Naive thymus-derived CD8-positive, alpha-beta T cell (primary cell): ENCODE measurements at regions not wholly inside any gene's neighbourhood (a gene's known extent, or its start where the extent isn't known, plus 50 kb on each side); places are given as distances from the start of the nearest gene placed in this dataset.

Experiments used
- ATAC-seq, 2 donors: fragments of 150-1000 bp; cut with Tn5 transposase in 1 of 2; sonication (Bioruptor Pico), chemical (Tn5 transposase) in 1 of 2; 1 replicate in 1 of 2; 2 replicates in 1 of 2; pipeline ENCODE4 v1.10.0; 2021; ENCODE audit warnings: mild to moderate bottlenecking in 2 of 2, moderate library complexity in 2 of 2
- POLR2A ChIA-PET: fragments of 350-600 bp; sonication (Branson Sonifier 250); formaldehyde crosslinking; loops from one replicate; lab custom pipeline; 2021; ENCODE audit warnings: antibody characterized with exemption; lab: Charles Lee
- DNase-seq, 10 donors: peaks; one replicate each; pipeline versions ENCODE4 v3.0.0 to v3.0.0-alpha.2; 2020 to 2022
- H3K27ac Mint-ChIP-seq, 10 donors: one replicate each; pipeline ENCODE4 v1.8.0; 2020 to 2022; ENCODE audit warnings: mild to moderate bottlenecking in 10 of 10, mixed read lengths in 10 of 10, moderate library complexity in 4 of 10, inconsistent platforms in 1 of 10
- H3K27me3 Mint-ChIP-seq, 5 donors: one replicate each; pipeline ENCODE4 v1.8.0; 2021 to 2022; ENCODE audit warnings: mixed read lengths in 5 of 5
- H3K36me3 Mint-ChIP-seq, 3 donors: one replicate each; pipeline ENCODE4 v1.8.0; 2020 to 2022; ENCODE audit warnings: mixed read lengths in 3 of 3, mild to moderate bottlenecking in 2 of 3, inconsistent platforms in 1 of 3
- H3K4me1 Mint-ChIP-seq, 4 donors: one replicate each; pipeline ENCODE4 v1.8.0; 2021 to 2022; ENCODE audit warnings: mixed read lengths in 4 of 4
- H3K4me3 Mint-ChIP-seq, 10 donors: one replicate each; pipeline ENCODE4 v1.8.0; 2020 to 2022; ENCODE audit warnings: mild to moderate bottlenecking in 10 of 10, mixed read lengths in 10 of 10, moderate library complexity in 6 of 10, inconsistent platforms in 1 of 10
- H3K9me3 Mint-ChIP-seq, 9 donors: one replicate each; pipeline ENCODE4 v1.8.0; 2020 to 2022; ENCODE audit warnings: mixed read lengths in 9 of 9, mild to moderate bottlenecking in 3 of 9, inconsistent platforms in 1 of 9, moderate library complexity in 1 of 9

DNA sequence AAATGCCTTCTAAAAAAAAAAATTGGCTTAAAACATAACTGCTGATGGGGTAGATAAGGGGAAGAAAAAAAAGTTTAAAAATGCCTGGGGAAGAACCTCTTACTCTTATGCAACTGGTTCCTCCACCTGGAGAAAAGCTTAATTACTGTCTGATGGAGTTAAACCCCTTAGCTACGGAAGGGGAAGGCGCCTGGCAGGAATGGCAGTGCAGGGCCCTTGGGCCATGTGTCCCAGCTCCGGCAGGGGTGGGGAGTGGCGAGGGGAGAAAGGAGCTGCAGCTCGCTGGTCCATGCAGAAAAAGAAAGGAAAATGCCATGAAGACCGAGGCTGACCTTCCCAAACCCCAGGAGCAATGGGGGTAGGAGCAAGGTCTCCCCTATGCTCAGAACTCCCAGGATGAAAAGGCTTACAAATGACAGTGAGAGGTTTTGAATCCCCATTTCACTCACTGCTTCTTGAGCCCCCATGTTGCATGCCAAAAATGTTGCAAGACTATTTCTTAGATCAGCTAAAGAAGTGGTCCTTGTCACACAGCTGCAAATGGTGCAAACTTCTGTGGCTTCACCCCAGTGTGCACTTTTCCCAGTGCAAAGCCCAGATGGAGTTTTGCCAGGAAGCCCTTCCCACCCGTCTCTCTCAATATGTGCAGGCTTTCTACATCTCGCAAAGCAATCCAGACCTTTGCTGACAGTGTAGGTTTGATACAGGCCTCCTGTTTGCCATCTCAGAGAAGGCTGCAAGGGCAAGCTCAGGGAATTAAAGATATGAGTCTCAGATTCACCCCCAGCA is 204.8 kb upstream of the CT83 start:
- POLR2A ChIA-PET, result no interaction called here
- Mint-ChIP-seq H3K27ac (no peak overlapping the region), H3K4me3 (no peak overlapping the region), H3K4me1 (no peaks in the 10 kb centered on the region), H3K36me3 (no peaks in the 10 kb centered on the region), H3K27me3 (no peaks in the 10 kb centered on the region), H3K9me3 (peaks cover 0 to 2% (median 0%) of the 10 kb centered on the region in 9 donors)
- no peak for DNase-seq
- no peak for ATAC-seq

GRCh38 chrX:116657071-116657470 is 194.3 kb upstream of the CT83 start:
- Mint-ChIP-seq H3K4me1 (no peaks in the 10 kb centered on the region), H3K27ac (no peak overlapping the region), H3K9me3 (peaks cover 0 to 13% (median 0%) of the 10 kb centered on the region in 9 donors), H3K27me3 (no peaks in the 10 kb centered on the region), H3K4me3 (no peak overlapping the region), H3K36me3 (peaks cover 0 to 5% (median 0%) of the 10 kb centered on the region in 3 donors)
- ATAC-seq, result no peak
- POLR2A ChIA-PET, result no interaction called here
- DNase-seq, result no peak

DNA sequence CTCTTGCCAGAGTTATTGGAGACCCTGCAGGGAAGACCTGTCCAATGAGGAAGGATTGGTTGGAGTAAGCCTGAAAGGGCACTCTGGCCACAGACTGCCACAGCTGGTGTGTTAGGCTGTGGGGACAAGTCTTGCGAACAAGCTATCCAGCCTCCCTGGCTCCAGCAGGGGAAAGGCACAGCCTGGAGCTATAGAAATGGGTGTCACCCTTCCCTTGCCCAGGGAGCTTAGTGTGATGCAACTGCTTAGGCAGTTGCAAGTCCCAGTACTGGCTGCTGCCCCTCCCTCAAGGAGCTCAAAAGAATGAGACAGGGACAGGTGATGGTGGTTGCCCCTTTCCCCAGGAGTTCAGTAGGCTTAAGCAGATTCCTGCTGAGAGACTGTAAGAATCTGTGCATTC is 165.7 kb upstream of the CT83 start:
- Mint-ChIP-seq H3K9me3 (peaks cover 0 to 11% (median 0%) of the 10 kb centered on the region in 9 donors), H3K4me1 (no peaks in the 10 kb centered on the region), H3K36me3 (no peaks in the 10 kb centered on the region), H3K27ac (no peak overlapping the region), H3K4me3 (no peak overlapping the region), H3K27me3 (no peaks in the 10 kb centered on the region)
- no peak for DNase-seq
- no peak for ATAC-seq
- POLR2A ChIA-PET, result no interaction called here

GRCh38 chrX:116618546-116618945 is 155.8 kb upstream of the CT83 start:
- H3K4me1 Mint-ChIP-seq, result no peaks in the 10 kb centered on the region
- ATAC-seq (no peak), DNase-seq (no peak)
- no peaks in the 10 kb centered on the region for H3K27me3 Mint-ChIP-seq
- H3K9me3 Mint-ChIP-seq, result peaks cover 0 to 4% (median 0%) of the 10 kb centered on the region in 9 donors
- POLR2A ChIA-PET, result no interaction called here
- no peaks in the 10 kb centered on the region for H3K36me3 Mint-ChIP-seq
- no peak overlapping the region for H3K27ac Mint-ChIP-seq
- H3K4me3 Mint-ChIP-seq, result no peak overlapping the region

DNA sequence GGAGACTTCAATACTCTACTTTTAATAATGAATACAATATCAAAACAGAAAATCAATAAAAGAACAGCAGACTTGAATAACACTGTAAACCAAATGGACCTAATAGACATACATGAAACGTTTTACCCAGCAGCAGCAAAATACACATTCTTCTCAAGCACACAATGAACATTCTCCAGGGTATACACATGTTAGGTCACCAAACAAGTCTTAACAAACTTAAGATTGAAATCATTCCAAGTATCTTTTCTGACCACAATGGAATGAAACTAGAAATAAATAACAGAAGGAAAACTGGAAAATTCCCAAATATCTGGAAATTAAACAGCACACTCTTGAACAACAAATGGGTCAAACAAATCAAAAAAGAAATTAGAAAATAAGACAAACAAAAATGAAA is 145.0 kb upstream of the CT83 start:
- H3K4me1 Mint-ChIP-seq, result no peaks in the 10 kb centered on the region
- H3K4me3 Mint-ChIP-seq, result no peak overlapping the region
- POLR2A ChIA-PET, result no interaction called here
- H3K27me3 Mint-ChIP-seq, result no peaks in the 10 kb centered on the region
- DNase-seq (no peak), ATAC-seq (no peak)
- peaks cover 0 to 9% (median 0%) of the 10 kb centered on the region in 9 donors for H3K9me3 Mint-ChIP-seq
- no peaks in the 10 kb centered on the region for H3K36me3 Mint-ChIP-seq
- H3K27ac Mint-ChIP-seq, result no peak overlapping the region

DNA sequence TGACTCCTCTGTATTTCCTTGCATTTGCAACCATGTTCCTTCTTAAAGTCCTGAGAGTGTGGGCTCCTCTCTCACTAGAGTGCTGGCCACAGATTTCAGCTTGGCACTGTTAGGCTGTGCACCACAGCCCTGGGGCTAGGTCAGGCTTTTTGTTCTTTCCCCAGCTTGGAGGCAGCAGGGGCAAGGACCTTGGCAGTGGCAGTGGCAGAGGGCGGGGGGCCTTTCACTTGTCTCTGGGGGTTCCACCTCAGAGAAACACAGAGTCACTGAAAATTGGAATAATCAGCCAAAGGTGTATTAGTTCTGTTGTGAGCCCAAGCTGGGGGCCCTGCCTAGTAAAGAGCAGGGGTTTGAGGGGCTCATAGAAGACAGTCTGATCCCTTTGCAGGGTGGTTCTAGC is 142.8 kb upstream of the CT83 start:
- POLR2A ChIA-PET, result no interaction called here
- no peak for ATAC-seq
- no peaks in the 10 kb centered on the region for H3K36me3 Mint-ChIP-seq

GRCh38 chrX:116596010-116596409 is 133.2 kb upstream of the CT83 start:
- Mint-ChIP-seq H3K4me1 (no peaks in the 10 kb centered on the region), H3K27me3 (no peaks in the 10 kb centered on the region), H3K36me3 (peaks cover 0 to 4% (median 0%) of the 10 kb centered on the region in 3 donors), H3K9me3 (peaks cover 0 to 6% (median 0%) of the 10 kb centered on the region in 9 donors), H3K4me3 (no peak overlapping the region), H3K27ac (no peak overlapping the region)
- ATAC-seq, result no peak
- POLR2A ChIA-PET, result no interaction called here
- DNase-seq, result no peak

More for the DNA sequence above, 142.8 kb upstream of the CT83 start:
- H3K4me3 Mint-ChIP-seq, result no peak overlapping the region
- H3K27me3 Mint-ChIP-seq, result no peaks in the 10 kb centered on the region
- H3K27ac Mint-ChIP-seq, result no peak overlapping the region
- DNase-seq, result no peak
- H3K9me3 Mint-ChIP-seq, result peaks cover 0 to 13% (median 0%) of the 10 kb centered on the region in 9 donors
- H3K4me1 Mint-ChIP-seq, result no peaks in the 10 kb centered on the region
